HG03439 (cell line): ENCODE measurements at regions not wholly inside any gene's neighbourhood (a gene's known extent, or its start where the extent isn't known, plus 50 kb on each side); places are given as distances from the start of the nearest gene placed in this dataset.

Experiments
- ATAC-seq: cut with Tn5 transposase; IDR thresholded peaks from one replicate; pipeline ENCODE4 v1.9.1; 2021; ENCODE audit warnings: mild to moderate bottlenecking, moderate library complexity; ENCODE audit not compliant: unreplicated experiment

GRCh38 chr10:71042699-71043098, 154.3 kb upstream of the PCBD1 start:
- ATAC-seq, result no peak

GRCh38 chr10:71043858-71044257, 155.5 kb upstream of the PCBD1 start:
- ATAC-seq, result no peak

DNA sequence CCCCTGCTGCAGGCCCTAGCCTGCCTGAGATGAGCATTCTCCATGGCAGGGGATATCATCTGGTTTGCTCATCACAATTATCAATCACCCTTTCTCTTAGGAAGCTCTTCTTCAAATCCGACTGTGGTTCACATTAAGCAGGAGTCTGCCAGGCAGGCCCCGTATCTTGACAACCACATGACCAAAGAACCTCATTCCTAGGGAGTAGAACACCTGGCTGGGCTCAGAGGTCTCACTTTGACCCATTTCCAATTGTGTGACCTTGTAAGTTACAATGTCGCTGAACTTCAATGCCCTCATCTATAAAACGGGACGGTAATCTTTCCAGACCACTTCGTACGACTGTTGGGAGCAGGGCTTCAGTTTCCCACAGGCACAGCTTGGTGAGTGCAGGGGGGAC, 156.4 kb upstream of the PCBD1 start:
- no peak for ATAC-seq

GRCh38 chr10:71045204-71045809, 156.9 kb upstream of the PCBD1 start:
- no peak for ATAC-seq

DNA sequence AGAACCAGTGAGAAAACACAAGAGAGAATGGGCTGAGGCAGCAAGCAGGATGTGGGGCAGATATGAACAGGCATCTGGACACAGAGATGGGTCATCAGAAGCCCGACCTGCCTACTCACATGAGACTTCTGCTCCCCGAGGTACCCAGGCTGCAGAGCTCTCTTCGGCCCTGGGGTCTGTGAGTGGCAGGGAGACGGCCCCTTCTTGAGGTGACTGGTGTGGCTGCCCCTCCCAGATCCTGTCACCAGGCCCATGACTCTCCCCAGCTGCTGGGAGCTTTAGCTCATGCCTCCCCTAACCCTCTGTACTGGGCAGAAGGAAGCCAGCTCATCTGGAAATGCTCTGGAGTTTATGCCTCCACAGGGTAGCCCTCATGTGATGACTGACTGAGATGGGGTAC, 157.6 kb upstream of the PCBD1 start:
- no peak for ATAC-seq

DNA sequence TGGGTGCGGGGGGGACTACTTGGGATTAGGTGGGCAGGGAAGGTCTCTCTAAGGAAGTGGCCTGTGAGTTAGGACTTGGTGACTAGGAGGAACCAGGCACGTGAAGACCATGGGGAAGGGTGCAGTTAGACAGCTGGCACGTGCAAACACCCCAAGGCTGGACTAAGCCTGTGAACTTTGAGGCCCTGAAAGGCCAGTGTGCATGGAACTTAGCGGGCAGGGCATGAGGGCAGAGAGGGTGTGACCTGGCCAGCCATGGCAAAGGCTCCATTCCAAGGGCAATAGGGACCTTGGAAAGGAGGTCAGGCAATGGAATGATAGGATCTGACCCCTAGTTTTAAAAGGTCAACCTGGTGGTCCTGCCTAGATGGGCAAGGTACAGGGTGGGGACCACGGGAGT, 158.4 kb upstream of the PCBD1 start:
- ATAC-seq, result no peak

DNA sequence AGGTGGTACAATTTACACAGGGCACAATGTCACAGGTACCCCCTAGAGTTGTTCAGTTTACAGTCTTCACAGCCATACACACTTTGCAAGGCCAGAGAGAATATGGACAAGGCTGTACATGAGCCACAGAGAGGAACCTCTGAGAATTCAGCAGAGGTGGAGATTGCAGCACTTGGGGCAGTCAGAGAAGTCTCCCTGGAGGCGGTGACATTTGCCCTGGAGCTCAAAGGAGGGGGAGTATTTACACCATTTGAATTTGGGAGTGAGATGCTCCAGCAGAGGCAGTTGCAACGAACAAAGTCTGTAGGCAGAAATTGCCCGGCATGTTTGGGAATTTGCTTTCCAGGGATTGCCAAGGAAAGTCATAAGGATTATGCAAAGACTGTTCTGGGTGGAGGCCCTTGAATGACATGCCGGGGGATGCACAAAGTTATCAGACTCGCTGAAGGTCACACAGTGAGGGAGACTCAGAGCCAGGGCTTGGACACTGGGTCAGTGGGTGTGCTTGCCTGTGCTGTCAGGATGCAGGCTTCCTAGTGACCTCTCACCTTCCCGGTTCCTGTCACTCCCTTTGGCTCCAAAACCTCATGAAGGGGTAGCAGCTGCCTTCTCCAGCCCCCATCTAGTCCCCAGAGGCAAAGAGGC, 160.7 kb upstream of the PCBD1 start:
- ATAC-seq, result no peak

GRCh38 chr10:71049994-71050393, 161.6 kb upstream of the PCBD1 start:
- no peak for ATAC-seq

GRCh38 chr10:71052076-71052660, 160.2 kb upstream of the UNC5B start:
- no peak for ATAC-seq

- no peak for ATAC-seq
Observed at GRCh38 chr10:71052708-71053107, 159.7 kb upstream of the UNC5B start.

DNA sequence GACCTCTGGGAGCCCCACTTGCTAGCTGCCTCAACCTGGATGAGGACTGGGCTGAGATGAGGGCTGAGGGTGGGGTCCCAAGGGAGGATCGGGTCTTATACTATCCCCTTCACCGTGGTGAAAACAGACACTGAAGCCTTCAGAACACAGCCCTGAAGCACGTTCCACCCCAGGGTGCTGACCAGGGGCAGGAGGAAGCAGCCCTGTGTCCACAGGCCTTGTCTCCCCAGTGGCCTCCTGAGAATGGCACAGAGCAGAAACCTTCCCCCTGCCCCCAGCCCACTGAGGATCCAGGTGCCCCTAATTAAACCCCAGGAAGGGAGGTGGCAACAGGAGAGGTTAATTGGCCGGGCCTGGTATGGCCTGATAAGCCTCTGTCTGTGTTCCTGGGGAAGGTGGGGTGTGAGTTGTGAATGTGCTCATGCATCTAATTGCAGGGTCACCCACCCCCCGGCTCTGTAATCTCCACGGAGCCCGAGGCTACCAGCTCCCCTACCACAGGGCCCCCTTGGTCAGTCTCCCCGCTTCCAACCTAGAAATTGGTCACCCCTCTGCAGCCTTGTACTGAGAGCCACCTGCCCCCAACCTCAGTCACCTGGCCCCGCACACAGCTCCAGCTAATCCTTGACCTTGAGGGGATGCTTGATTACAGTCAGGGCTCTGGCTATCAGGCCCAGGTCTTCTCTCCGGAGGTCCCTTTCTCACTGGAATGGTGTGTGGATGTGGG, 159.0 kb upstream of the UNC5B start:
- ATAC-seq, result no peak

DNA sequence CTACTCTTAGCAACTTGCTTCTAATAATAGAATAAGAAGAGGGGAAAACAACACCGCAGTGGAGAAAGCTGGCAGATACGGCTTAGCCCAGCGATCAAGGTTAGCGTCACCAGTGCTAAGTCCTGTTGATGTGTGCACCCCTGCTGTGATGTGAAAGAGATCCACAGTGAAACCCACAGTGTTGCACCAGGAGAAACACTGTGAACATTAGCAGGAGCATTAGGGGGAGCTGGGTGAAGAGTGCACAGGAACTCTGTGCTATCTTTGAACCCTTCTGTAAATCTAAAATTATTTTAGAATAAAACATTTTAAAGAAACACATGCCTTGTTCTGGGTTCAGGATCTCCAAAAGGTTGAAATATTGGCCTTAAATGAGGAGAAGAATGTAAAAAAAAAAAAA, 154.1 kb upstream of the UNC5B start:
- no peak for ATAC-seq

DNA sequence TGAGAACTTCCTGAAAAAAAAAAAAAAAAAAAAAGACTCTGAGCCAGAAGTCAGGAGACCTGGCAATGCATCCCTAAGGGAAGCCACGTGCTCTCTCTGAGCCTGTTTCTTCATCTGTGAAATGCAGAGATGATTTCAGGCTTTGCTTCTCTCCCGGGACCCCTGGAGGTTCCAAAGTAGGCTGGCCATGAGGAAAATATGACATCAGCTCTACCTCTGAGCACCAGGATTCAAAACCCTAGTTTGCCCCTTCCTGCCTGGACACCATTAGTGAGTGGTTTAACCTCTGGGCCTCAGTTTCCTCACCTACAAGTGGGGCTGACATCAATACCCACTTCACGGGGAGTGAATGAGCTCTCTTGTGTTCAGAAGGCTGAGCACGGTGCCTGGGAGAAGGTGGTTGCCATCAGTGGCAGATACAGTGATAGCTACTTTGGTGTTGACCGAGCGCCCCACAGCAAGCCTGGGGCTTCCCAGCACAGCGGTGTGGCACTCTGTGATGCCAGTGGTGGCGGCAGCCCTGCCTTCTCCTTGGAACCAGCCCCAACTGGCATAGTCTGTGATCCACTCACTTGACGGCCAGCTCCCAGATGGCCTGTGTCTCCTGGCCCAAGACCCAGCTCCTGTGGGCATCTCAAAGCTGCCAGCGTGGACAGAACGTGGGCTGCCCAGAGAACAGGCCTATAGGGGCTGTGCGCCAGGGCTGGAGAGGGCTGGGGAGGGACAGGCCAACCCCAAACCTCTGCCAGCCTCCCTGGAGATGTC, 153.1 kb upstream of the UNC5B start:
- no peak for ATAC-seq

DNA sequence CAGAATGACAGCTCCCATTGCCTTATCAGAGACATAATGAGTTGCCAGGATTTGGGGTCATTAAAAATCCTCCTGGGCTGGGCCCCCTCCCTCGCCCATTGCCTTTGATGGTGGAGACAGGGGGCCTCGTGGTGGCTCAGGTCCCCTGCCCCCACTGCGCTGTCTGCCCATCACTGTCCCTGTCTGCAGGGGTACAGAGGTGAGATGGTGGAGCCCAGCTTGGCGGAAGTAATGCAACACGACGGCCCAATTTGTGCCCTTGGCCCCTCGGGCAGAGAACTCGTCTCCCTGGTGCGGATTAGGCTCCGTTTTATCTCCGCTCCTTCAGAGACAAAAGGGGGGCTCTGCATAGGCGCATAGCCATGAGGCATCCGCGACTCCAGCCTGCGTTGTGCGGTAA, 152.4 kb upstream of the UNC5B start:
- no peak for ATAC-seq

GRCh38 chr10:71060476-71061426, 151.6 kb upstream of the UNC5B start:
- no peak for ATAC-seq

GRCh38 chr10:71061472-71061871, 150.9 kb upstream of the UNC5B start:
- ATAC-seq, result no peak

GRCh38 chr10:71062156-71062555, 150.2 kb upstream of the UNC5B start:
- ATAC-seq, result no peak

DNA sequence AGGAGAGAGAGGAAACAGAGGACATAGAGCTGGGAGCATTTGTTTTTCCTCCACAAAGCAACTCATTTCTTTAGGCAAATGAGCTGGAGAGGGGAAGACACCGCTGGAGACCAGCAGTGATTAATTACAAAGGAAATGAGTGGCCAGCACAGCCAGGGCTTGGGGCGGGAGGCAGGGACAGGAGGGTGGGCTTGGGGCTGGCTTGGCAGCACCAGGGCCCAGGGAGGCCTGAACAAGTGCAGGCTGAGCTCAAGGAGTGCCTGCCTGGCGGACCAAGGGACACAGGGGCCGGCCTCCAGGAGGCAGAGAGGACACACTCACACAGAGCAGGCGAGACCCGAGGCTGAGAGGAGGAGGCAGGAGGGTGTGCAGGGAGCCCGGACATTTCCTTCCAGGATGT, 149.0 kb upstream of the UNC5B start:
- no peak for ATAC-seq

- ATAC-seq, result no peak
Observed at GRCh38 chr10:71064413-71065118, 147.8 kb upstream of the UNC5B start.

DNA sequence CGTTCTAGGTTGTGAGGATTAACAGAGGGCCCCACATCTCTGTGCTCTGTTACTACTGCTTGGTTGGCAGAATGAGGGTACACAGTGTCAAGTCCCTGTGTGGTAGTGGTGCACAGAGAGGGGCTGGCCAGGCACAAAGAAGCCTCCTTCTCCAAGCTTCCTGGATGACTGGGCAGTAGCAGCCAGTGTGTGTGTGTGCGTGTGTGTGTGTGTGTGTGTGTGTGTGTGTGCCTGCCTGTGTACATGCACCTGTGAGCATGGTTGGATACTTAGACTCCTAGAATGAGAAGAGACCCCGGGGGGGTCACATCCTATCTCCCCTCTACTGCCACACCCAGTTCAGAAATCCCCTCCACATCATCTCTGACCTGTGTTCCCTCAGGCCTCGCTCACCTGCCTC, 146.7 kb upstream of the UNC5B start:
- no peak for ATAC-seq
